ENCODE measurements at regions not wholly inside any gene's neighbourhood (a gene's known extent, or its start where the extent isn't known, plus 50 kb on each side); places are given as distances from the start of the nearest gene placed in this dataset.

GRCh38 chr1:112767646-112768045 lies 52.5 kb upstream of the PPM1J start:
- Histone ChIP-seq H3K56ac (ENCODE audit: extremely low read depth, insufficient read depth, low read length) (no peak overlapping the region), H3K9me1 (ENCODE audit: insufficient read depth, low read length) (no peaks in the 10 kb centered on the region), H4K5ac (ENCODE audit: low read depth, low read length) (no peak overlapping the region), H2AK5ac (ENCODE audit: low read depth, low read length) (no peak overlapping the region), H2BK5ac (ENCODE audit: low read depth, low read length, poor library complexity, severe bottlenecking) (no peak overlapping the region), H3K27ac (ENCODE audit: insufficient read depth, low read length) (no peak overlapping the region), H3K14ac (replicated peaks; ENCODE audit: low read depth, low read length) (no peak overlapping the region), H3K4me2 (ENCODE audit: low read depth, low read length) (no peak overlapping the region), H2BK20ac (ENCODE audit: low read depth, low read length) (no peak overlapping the region), H3K23ac (ENCODE audit: low read depth, low read length) (no peak overlapping the region), H2AFZ (replicated peaks; ENCODE audit: low read length, poor library complexity) (no peak overlapping the region), H4K91ac (ENCODE audit: insufficient read depth, low read depth, low read length) (no peak overlapping the region), H4K8ac (ENCODE audit: low read depth in 2 of 2, low read length in 2 of 2) (no peak overlapping the region), H2BK120ac (ENCODE audit: low read depth, low read length) (no peak overlapping the region), H3K27me3 (ENCODE audit: control insufficient read depth, insufficient read depth, low read length) (peaks cover 5% of the 10 kb centered on the region; the same call in 1 of the 2 replicates), H2AK9ac (replicated peaks; ENCODE audit: low read depth, low read length, poor library complexity) (no peak overlapping the region), H3K18ac (ENCODE audit: low read depth, low read length) (no peak overlapping the region), H3K36me3 (ENCODE audit: control insufficient read depth, insufficient read depth, low read length) (no peaks in the 10 kb centered on the region), H3K4ac (ENCODE audit: low read depth, low read length) (no peak overlapping the region), H3K9me3 (ENCODE audit: control insufficient read depth, insufficient read depth, low read length) (peaks cover 3% of the 10 kb centered on the region; the same call in 1 of the 2 replicates), H3K79me1 (ENCODE audit: low read depth in 1 of 2, low read length in 2 of 2) (no peaks in the 10 kb centered on the region), H3K9ac (ENCODE audit: low read depth, low read length) (no peak overlapping the region), H2BK15ac (ENCODE audit: low read depth, low read length) (no peak overlapping the region), H3K4me3 (ENCODE audit: insufficient read depth, low read depth, low read length) (no peak overlapping the region), H3K4me1 (ENCODE audit: control insufficient read depth, insufficient read depth, low read length) (peaks cover 5% of the 10 kb centered on the region), H4K20me1 (ENCODE audit: insufficient read depth, low read length) (no peaks in the 10 kb centered on the region)
- TF ChIP-seq MAZ (IDR thresholded peaks at IDR 0.05; ENCODE audit: borderline replicate concordance, low read depth, low read length), result no peak
- TF ChIP-seq RAD21 (IDR thresholded peaks at IDR 0.05; ENCODE audit: low read length), result no peak
- no peak for TF ChIP-seq MXI1 (IDR thresholded peaks at IDR 0.05; ENCODE audit: borderline replicate concordance, low read depth, low read length)
- no peak for TF ChIP-seq RFX5 (IDR thresholded peaks at IDR 0.05; ENCODE audit: low read depth, low read length)
- no peak for TF ChIP-seq SMC3 (IDR thresholded peaks at IDR 0.05; ENCODE audit: low read depth, low read length)
- no peak for TF ChIP-seq POLR2A (IDR thresholded peaks at IDR 0.05; ENCODE audit: low read depth, low read length)
- TF ChIP-seq RCOR1 (IDR thresholded peaks at IDR 0.05; ENCODE audit: insufficient replicate concordance, low read length), result no peak
- TF ChIP-seq CHD1 (IDR thresholded peaks at IDR 0.05; ENCODE audit: low read depth, low read length), result no peak
- DNase-seq (no peak), ATAC-seq (ENCODE audit: low read depth) (no peak)
- in situ Hi-C loops (cut with MboI; ENCODE audit: low sequenced_read_pairs), result no loop called here
- dilution Hi-C loops (cut with HindIII; ENCODE audit: low sequenced_read_pairs, unreplicated experiment), result no loop called here
- ChIA-PET POLR2A (ENCODE audit: unreplicated experiment) (no interaction called here), CTCF (interaction anchor here (0.6 kb wide), 1 partner anchor 689 kb away, joined by 3 read pairs; no protein-coding TSS in a partner anchor)
- BruUV-seq (replicated peaks), result no TSS peak
- intact Hi-C loops (cut with micrococcal nuclease), result no loop called here
- no CpG with 5 or more reads among the region's 3 CpGs for WGBS, 2 experiments (ENCODE audit: extremely low coverage in 2 of 2, insufficient read length in 1 of 2)

Data from IMR-90 (cell line).